Left ventricle myocardium inferior (tissue), 1 donor: ENCODE measurements at regions not wholly inside any gene's neighbourhood (a gene's known extent, or its start where the extent isn't known, plus 50 kb on each side); places are given as distances from the start of the nearest gene placed in this dataset.

Experiments used
- DNase-seq: peaks from one replicate; pipeline ENCODE4 v3.0.0-alpha.2; 2020
- H3K27ac ChIP-seq: fragments of 200-600 bp; replicated peaks from 2 replicates; pipeline ENCODE4 v1.8.0; 2021
- H3K27me3 ChIP-seq: fragments of 200-600 bp; 2 replicates; pipeline ENCODE4 v1.8.0; 2021; ENCODE audit warnings: low read depth
- H3K36me3 ChIP-seq: fragments of 200-600 bp; 2 replicates; pipeline ENCODE4 v1.8.0; 2021
- H3K4me1 ChIP-seq: fragments of 200-600 bp; 2 replicates; pipeline ENCODE4 v1.8.0; 2021
- H3K4me3 ChIP-seq: fragments of 200-600 bp; 2 replicates; pipeline ENCODE4 v1.8.0; 2021; ENCODE audit warnings: mild to moderate bottlenecking, moderate library complexity
- H3K9me3 ChIP-seq: fragments of 200-600 bp; replicated peaks from 2 replicates; pipeline ENCODE4 v1.8.0; 2021
- CTCF ChIP-seq: fragments of 200-600 bp; IDR thresholded peaks from 2 replicates; pipeline ENCODE4 v1.8.0; 2021; ENCODE audit warnings: antibody characterized with exemption, mild to moderate bottlenecking, borderline replicate concordance
- intact Hi-C: fragments of 100-400 bp; cut with micrococcal nuclease; formaldehyde crosslinking; loops from one replicate; pipeline ENCODE4 v1.11.0; 2022
- donor health status: DM: no; HTN: yes; CAD: no; lungs with severe emphysema.

GRCh38 chr5:67395790-67396418, 199.3 kb upstream of the CD180 start:
- peak; percentile 11 for TF ChIP-seq CTCF
- Histone ChIP-seq H3K4me3 (no peak overlapping the region), H3K27me3 (no peaks in the 10 kb centered on the region), H3K36me3 (no peaks in the 10 kb centered on the region), H3K4me1 (no peaks in the 10 kb centered on the region), H3K9me3 (no peaks in the 10 kb centered on the region), H3K27ac (no peak overlapping the region)
- no peak for DNase-seq
- intact Hi-C loops = no loop called here

- H3K27ac ChIP-seq = no peak overlapping the region
- no peak for DNase-seq
- H3K4me3 ChIP-seq = no peak overlapping the region
- H3K9me3 ChIP-seq = no peaks in the 10 kb centered on the region
- no peaks in the 10 kb centered on the region for H3K27me3 ChIP-seq
- H3K36me3 ChIP-seq = no peaks in the 10 kb centered on the region
- no peak for TF ChIP-seq CTCF
- intact Hi-C loops = no loop called here
- H3K4me1 ChIP-seq = no peaks in the 10 kb centered on the region
Measured at GRCh38 chr5:67393211-67393610, 196.6 kb upstream of the CD180 start.

DNA sequence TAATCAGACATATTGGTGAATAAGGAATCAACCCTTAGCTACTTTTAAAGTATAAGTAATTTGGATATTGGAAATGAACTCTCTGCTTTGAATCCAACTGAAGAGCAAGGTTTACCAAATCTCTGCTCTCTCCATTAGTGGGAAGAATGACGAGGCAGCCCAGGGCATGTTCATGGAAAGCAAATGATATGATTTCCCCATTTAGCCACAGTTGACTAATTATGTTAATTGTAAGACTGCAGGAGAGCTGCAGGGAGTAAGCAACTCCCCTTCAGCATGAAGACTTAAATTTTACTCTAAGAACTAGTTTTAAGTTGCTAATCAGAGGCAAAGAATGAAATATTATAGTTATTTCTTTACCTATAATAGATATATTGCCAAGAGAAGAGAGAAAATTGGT, 194.3 kb upstream of the CD180 start:
- H3K9me3 ChIP-seq = no peaks in the 10 kb centered on the region
- intact Hi-C loops = no loop called here
- no peak for DNase-seq
- no peak overlapping the region for H3K4me3 ChIP-seq
- H3K36me3 ChIP-seq = no peaks in the 10 kb centered on the region
- no peak for TF ChIP-seq CTCF
- H3K27me3 ChIP-seq = no peaks in the 10 kb centered on the region
- H3K27ac ChIP-seq = no peak overlapping the region
- no peaks in the 10 kb centered on the region for H3K4me1 ChIP-seq

DNA sequence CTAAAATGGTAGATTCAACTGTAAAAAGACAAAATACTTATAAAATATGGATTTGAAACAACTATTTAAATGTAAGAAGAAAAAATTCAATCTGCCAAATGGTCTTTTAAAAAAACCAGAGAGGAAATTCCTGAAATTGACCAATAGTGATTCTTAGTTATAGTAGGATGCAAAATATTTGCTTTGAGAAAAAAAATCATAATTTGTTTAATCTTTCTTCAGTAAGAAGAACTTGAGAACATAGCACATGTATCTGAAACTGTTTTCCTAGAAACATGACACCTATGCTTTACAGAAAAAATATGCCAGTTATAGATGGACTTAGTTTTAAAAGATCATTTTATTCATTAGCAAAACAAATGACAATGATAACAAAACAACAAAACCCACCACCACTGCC, 186.9 kb upstream of the CD180 start:
- TF ChIP-seq CTCF = no peak
- no peaks in the 10 kb centered on the region for H3K36me3 ChIP-seq
- intact Hi-C loops = no loop called here
- H3K27me3 ChIP-seq = no peaks in the 10 kb centered on the region
- no peak for DNase-seq
- H3K9me3 ChIP-seq = no peaks in the 10 kb centered on the region
- no peak overlapping the region for H3K4me3 ChIP-seq
- no peak overlapping the region for H3K27ac ChIP-seq
- no peaks in the 10 kb centered on the region for H3K4me1 ChIP-seq

GRCh38 chr5:67381236-67381880, 184.8 kb upstream of the CD180 start:
- Histone ChIP-seq H3K4me1 (no peaks in the 10 kb centered on the region), H3K4me3 (no peak overlapping the region), H3K9me3 (no peaks in the 10 kb centered on the region), H3K27ac (no peak overlapping the region), H3K27me3 (no peaks in the 10 kb centered on the region), H3K36me3 (no peaks in the 10 kb centered on the region)
- no peak for DNase-seq
- intact Hi-C loops = no loop called here
- TF ChIP-seq CTCF = no peak
